ENCODE measurements at regions not wholly inside any gene's neighbourhood (a gene's known extent, or its start where the extent isn't known, plus 50 kb on each side); places are given as distances from the start of the nearest gene placed in this dataset.

- no peak for DNase-seq
Measured at GRCh38 chr13:33520468-33520839, 234.9 kb upstream of the STARD13 start.

GRCh38 chr13:33524086-33524485 is 238.5 kb upstream of the STARD13 start:
- DNase-seq, result no peak

- DNase-seq, result no peak
Measured at GRCh38 chr13:33525763-33526162, 240.2 kb upstream of the STARD13 start.

- no peak for DNase-seq
Measured at GRCh38 chr13:33526718-33527117, 241.2 kb upstream of the STARD13 start.

- no peak for DNase-seq
Measured at GRCh38 chr13:33528896-33529295, 243.3 kb upstream of the STARD13 start.

- no peak for DNase-seq
Measured at GRCh38 chr13:33531484-33531883, 245.9 kb upstream of the STARD13 start.

GRCh38 chr13:33535061-33535460 is 249.5 kb upstream of the STARD13 start:
- no peak for DNase-seq

- DNase-seq, result no peak
Measured at GRCh38 chr13:33536601-33537000, 251.0 kb upstream of the STARD13 start.

- no peak for DNase-seq
Measured at GRCh38 chr13:33537026-33537425, 251.5 kb upstream of the STARD13 start.

GRCh38 chr13:33537676-33538075 is 252.1 kb upstream of the STARD13 start:
- DNase-seq, result no peak

- no peak for DNase-seq
Measured at GRCh38 chr13:33541456-33541855, 255.9 kb upstream of the STARD13 start.

- no peak for DNase-seq
Measured at GRCh38 chr13:33541962-33542308, 256.4 kb upstream of the STARD13 start.

- DNase-seq, result peak; percentile 98
Measured at GRCh38 chr13:33542309-33543088, 256.9 kb upstream of the STARD13 start.

GRCh38 chr13:33543089-33543459 is 257.5 kb upstream of the STARD13 start:
- no peak for DNase-seq

GRCh38 chr13:33543631-33544265 is 258.2 kb upstream of the STARD13 start:
- DNase-seq, result no peak

GRCh38 chr13:33544308-33544707 is 258.8 kb upstream of the STARD13 start:
- DNase-seq, result no peak

- no peak for DNase-seq
Measured at GRCh38 chr13:33545492-33545891, 259.9 kb upstream of the STARD13 start.

- DNase-seq, result no peak
Measured at GRCh38 chr13:33547035-33547434, 261.5 kb upstream of the STARD13 start.

GRCh38 chr13:33548069-33548468 is 262.5 kb upstream of the STARD13 start:
- DNase-seq, result no peak

GRCh38 chr13:33550276-33550675 is 264.7 kb upstream of the STARD13 start:
- DNase-seq, result no peak

- no peak for DNase-seq
Measured at GRCh38 chr13:33550885-33551284, 265.3 kb upstream of the STARD13 start.

- no peak for DNase-seq
Measured at GRCh38 chr13:33554919-33555791, 262.8 kb upstream of the RFC3 start.

GRCh38 chr13:33556828-33557227 is 261.1 kb upstream of the RFC3 start:
- DNase-seq, result no peak

- DNase-seq, result no peak
Measured at GRCh38 chr13:33560726-33561125, 257.2 kb upstream of the RFC3 start.
